NCI-H1092 (cell line): ENCODE measurements at regions not wholly inside any gene's neighbourhood (a gene's known extent, or its start where the extent isn't known, plus 50 kb on each side); places are given as distances from the start of the nearest gene placed in this dataset.

Experiments
- DNase-seq: peaks from one replicate; lab custom pipeline; 2025; lab: John Stamatoyannopoulos, UW

GRCh38 chr15:27619204-27619603 is 479.9 kb downstream of the OCA2 start:
- no peak for DNase-seq

GRCh38 chr15:27617013-27617412 is 482.1 kb downstream of the OCA2 start:
- no peak for DNase-seq

- no peak for DNase-seq
Observed at GRCh38 chr15:27608248-27608647, 490.9 kb downstream of the OCA2 start.

- DNase-seq, result peak; percentile 51
Observed at GRCh38 chr15:27601239-27601960, 497.7 kb downstream of the OCA2 start.

- no peak for DNase-seq
Observed at GRCh38 chr15:27599034-27599433, 500.1 kb downstream of the OCA2 start.

GRCh38 chr15:27598251-27599009 is 500.7 kb downstream of the OCA2 start:
- no peak for DNase-seq

GRCh38 chr15:27595211-27595610 is 503.9 kb downstream of the OCA2 start:
- DNase-seq, result no peak

GRCh38 chr15:27592036-27592760 is 506.9 kb downstream of the OCA2 start:
- no peak for DNase-seq
